SK-N-SH (cell line): ENCODE measurements at regions not wholly inside any gene's neighbourhood (a gene's known extent, or its start where the extent isn't known, plus 50 kb on each side); places are given as distances from the start of the nearest gene placed in this dataset.

ENCODE experiments used
- CTCF ChIA-PET: fragments of 300-600, 350-600 bp; formaldehyde crosslinking; extraction: SDS; loops from one replicate; lab custom pipeline; 2021; lab: Yijun Ruan, JAX
- POLR2A ChIA-PET: fragments of 350-600 bp; sonication (Branson Sonifier 250); formaldehyde crosslinking; extraction: SDS; loops from one replicate; lab custom pipeline; 2020; ENCODE audit warnings: antibody characterized with exemption, inconsistent platforms; lab: Yijun Ruan, JAX
- DNase-seq: peaks from one replicate; pipeline ENCODE4 v3.0.0; 2012
- H2AFZ ChIP-seq: fragments of 200-600 bp; sonication (generic); 2 replicates; pipeline ENCODE4 v1.8.1; 2016; ENCODE audit warnings: antibody characterized with exemption, mild to moderate bottlenecking, low read depth
- H3F3A ChIP-seq: fragments of 200-600 bp; sonication (generic); replicated peaks from 2 replicates; pipeline ENCODE3; 2016; ENCODE audit warnings: antibody characterized with exemption, mild to moderate bottlenecking; ENCODE audit not compliant: insufficient read depth
- H3K27ac ChIP-seq, 2 experiments: fragments of 200-500 bp in 1 of 2; fragments of 200-600 bp in 1 of 2; sonication (Bioruptor generic) in 1 of 2; sonication (generic), shearing (Covaris generic) in 1 of 2; 2 replicates each; pipeline versions ENCODE4 v1.5.1 to v1.6.1; 2014 to 2016; ENCODE audit warnings: low read depth in 2 of 2, inconsistent platforms in 1 of 2, low read length in 1 of 2, mild to moderate bottlenecking in 1 of 2, mixed read lengths in 1 of 2
- H3K27me3 ChIP-seq: fragments of 200-600 bp; sonication (generic), shearing (Covaris generic); 2 replicates; pipeline ENCODE4 v1.6.1; 2016; ENCODE audit warnings: mixed run types; ENCODE audit not compliant: insufficient read depth
- H3K36me3 ChIP-seq, 2 experiments: fragments of 200-500 bp in 1 of 2; fragments of 200-600 bp in 1 of 2; sonication (Bioruptor generic) in 1 of 2; sonication (generic) in 1 of 2; replicated peaks in 1 of 2; 2 replicates each; pipeline versions ENCODE3 to v1.5.1; 2014 to 2016; ENCODE audit warnings: low read length in 1 of 2, mild to moderate bottlenecking in 1 of 2; ENCODE audit not compliant: insufficient read depth in 2 of 2, control insufficient read depth in 1 of 2
- H3K4me1 ChIP-seq, 2 experiments: fragments of 200-500 bp in 1 of 2; fragments of 200-600 bp in 1 of 2; sonication (Bioruptor generic) in 1 of 2; sonication (generic), shearing (Covaris generic) in 1 of 2; 2 replicates each; pipeline versions ENCODE4 v1.5.1 to v1.6.1; 2014 to 2016; ENCODE audit warnings: low read depth in 1 of 2, low read length in 1 of 2, mixed run types in 1 of 2; ENCODE audit not compliant: insufficient read depth in 2 of 2, control insufficient read depth in 1 of 2
- H3K4me2 ChIP-seq: fragments of 200-600 bp; sonication (generic), shearing (Covaris generic); 2 replicates; pipeline ENCODE4 v1.6.1; 2017; ENCODE audit warnings: mixed run types
- H3K4me3 ChIP-seq, 2 experiments: fragments of 200-500 bp in 1 of 2; fragments of 200-600 bp in 1 of 2; sonication (Bioruptor generic) in 1 of 2; sonication (generic), shearing (Covaris generic) in 1 of 2; 2 replicates each; pipeline versions ENCODE4 v1.5.1 to v1.8.1; 2014 to 2016; ENCODE audit warnings: low read depth in 2 of 2, inconsistent platforms in 1 of 2, low read length in 1 of 2, mild to moderate bottlenecking in 1 of 2, mixed read lengths in 1 of 2, moderate library complexity in 1 of 2
- H3K79me2 ChIP-seq: fragments of 200-600 bp; sonication (generic); 2 replicates; pipeline ENCODE4 v1.8.1; 2017; ENCODE audit warnings: mild to moderate bottlenecking; ENCODE audit not compliant: insufficient read depth
- H3K9ac ChIP-seq: fragments of 200-600 bp; sonication (generic); 2 replicates; pipeline ENCODE4 v1.6.1; 2017; ENCODE audit warnings: mixed run types
- H3K9me2 ChIP-seq: fragments of 200-600 bp; sonication (generic); 2 replicates; pipeline ENCODE4 v1.6.1; 2017; ENCODE audit warnings: mixed run types
- H3K9me3 ChIP-seq: fragments of 200-600 bp; sonication (generic); 2 replicates; pipeline ENCODE4 v1.6.1; 2017; ENCODE audit warnings: mixed run types, mild to moderate bottlenecking, moderate library complexity
- H4K20me1 ChIP-seq: fragments of 200-600 bp; sonication (generic); 2 replicates; pipeline ENCODE4 v1.6.1; 2017; ENCODE audit warnings: mild to moderate bottlenecking, mixed run types; ENCODE audit not compliant: insufficient read depth
- ELF1 ChIP-seq: IDR thresholded peaks from 2 replicates; pipeline ENCODE4 v1.4.0; 2012
- EP300 ChIP-seq, 2 experiments: IDR thresholded peaks; 2 replicates each; pipeline versions ENCODE4 v1.4.0 to v1.6.1; 2012; ENCODE audit warnings: borderline replicate concordance in 1 of 2, low read depth in 1 of 2, low read length in 1 of 2
- EZH2phosphoT487 ChIP-seq: fragments of 200-600 bp; sonication (generic); IDR thresholded peaks from 2 replicates; pipeline ENCODE4 v1.6.1; 2017; ENCODE audit warnings: low read depth, mixed run types, mild to moderate bottlenecking, antibody characterized with exemption, moderate library complexity, borderline replicate concordance
- FOSL2 ChIP-seq: IDR thresholded peaks from 2 replicates; pipeline ENCODE4 v1.4.0; 2012; ENCODE audit warnings: low read depth, mild to moderate bottlenecking, moderate library complexity, borderline replicate concordance
- FOXJ3 ChIP-seq: sonication (generic); formaldehyde crosslinking; IDR thresholded peaks from 2 replicates; pipeline ENCODE4 v1.5.1; 2020; ENCODE audit warnings: mild to moderate bottlenecking, missing genetic modification reagents
- GABPA ChIP-seq: IDR thresholded peaks from 2 replicates; pipeline ENCODE4 v1.4.0; 2012; ENCODE audit warnings: low read depth, mild to moderate bottlenecking
- GATA2 ChIP-seq: sonication (generic); formaldehyde crosslinking; IDR thresholded peaks from 2 replicates; pipeline ENCODE4 v1.5.0; 2020; ENCODE audit warnings: mild to moderate bottlenecking, missing genetic modification reagents
- IRF3 ChIP-seq: fragments of 150-350 bp; IDR thresholded peaks from 2 replicates; pipeline ENCODE4 v1.6.1; 2016; ENCODE audit warnings: mild to moderate bottlenecking, low read depth, low read length
- JUND ChIP-seq: IDR thresholded peaks from 2 replicates; pipeline ENCODE4 v1.4.0; 2012
- MEF2A ChIP-seq: IDR thresholded peaks from 2 replicates; pipeline ENCODE4 v1.4.0; 2012; ENCODE audit warnings: low read depth, borderline replicate concordance
- MXI1 ChIP-seq: IDR thresholded peaks from 2 replicates; pipeline ENCODE4 v1.6.1; 2012; ENCODE audit warnings: mild to moderate bottlenecking, low read depth, low read length, improper control_type of control experiment
- PBX3 ChIP-seq: IDR thresholded peaks from 2 replicates; pipeline ENCODE4; 2012
- RCOR1 ChIP-seq: fragments of 150-350 bp; IDR thresholded peaks from 2 replicates; pipeline ENCODE4 v1.6.1; 2017; ENCODE audit warnings: antibody characterized with exemption, low read length
- RFX5 ChIP-seq: IDR thresholded peaks from 2 replicates; pipeline ENCODE4 v1.6.1; 2012; ENCODE audit warnings: mild to moderate bottlenecking, improper control_type of control experiment, low read length
- SIN3A ChIP-seq: IDR thresholded peaks from 2 replicates; pipeline ENCODE4 v1.6.1; 2012; ENCODE audit warnings: low read depth, mild to moderate bottlenecking, low read length, moderate library complexity, borderline replicate concordance
- SMC3 ChIP-seq: IDR thresholded peaks from 2 replicates; pipeline ENCODE4 v1.6.1; 2012; ENCODE audit warnings: low read depth, low read length, improper control_type of control experiment
- TEAD4 ChIP-seq: IDR thresholded peaks from 2 replicates; pipeline ENCODE4 v1.4.0; 2012; ENCODE audit warnings: mild to moderate bottlenecking, borderline replicate concordance; ENCODE audit not compliant: insufficient read depth
- USF1 ChIP-seq: IDR thresholded peaks from 2 replicates; pipeline ENCODE4 v1.4.0; 2012; ENCODE audit warnings: low read depth, borderline replicate concordance
- USF2 ChIP-seq: fragments of 150-350 bp; IDR thresholded peaks from 2 replicates; pipeline ENCODE4 v1.6.1; 2017; ENCODE audit warnings: antibody characterized with exemption, low read length, low read depth, borderline replicate concordance
- ZBTB33 ChIP-seq: IDR thresholded peaks from 2 replicates; pipeline ENCODE4 v1.4.0; 2012; ENCODE audit warnings: low read depth, borderline replicate concordance
- WGBS: methylation state at CpG from one replicate; pipeline ENCODE4 v1.1.6; 2017; ENCODE audit warnings: low lambda C conversion rate; 5-methylcytosine and 5-hydroxymethylcytosine counted together

- Histone ChIP-seq H3K4me2 (no peak overlapping the region), H3K4me1 (peaks cover 0 to 7% of the 10 kb centered on the region in 2 experiments; a peak in 1 of 4 replicates), H3K9ac (no peak overlapping the region)
- TF ChIP-seq SIN3A (no peak), FOSL2 (no peak), ZBTB33 (no peak), RFX5 (no peak), GATA2 (CRISPR knock-in tag) (no peak), GABPA (no peak), ELF1 (no peak), PBX3 (no peak), EP300 (IDR thresholded peaks at IDR 0.05; ENCODE audit: borderline replicate concordance in 1 of 2, low read depth in 1 of 2, low read length in 1 of 2) (no peak), MEF2A (no peak), IRF3 (no peak), SMC3 (no peak), FOXJ3 (CRISPR knock-in tag) (no peak), RCOR1 (no peak), TEAD4 (no peak), USF1 (no peak), USF2 (no peak), EZH2phosphoT487 (no peak), JUND (no peak), MXI1 (no peak)
- TF ChIP-seq, all 33 proteins: peak for 0
- Histone ChIP-seq H3K9me3 (no peaks in the 10 kb centered on the region), H3K79me2 (no peaks in the 10 kb centered on the region), H3K27me3 (no peaks in the 10 kb centered on the region), H2AFZ (no peak overlapping the region), H3F3A (no peaks in the 10 kb centered on the region), H3K4me3 (no peak overlapping the region), H3K9me2 (no peaks in the 10 kb centered on the region), H3K36me3 (no peaks in the 10 kb centered on the region), H4K20me1 (no peaks in the 10 kb centered on the region), H3K27ac (no peak overlapping the region)
- CTCF ChIA-PET, result no interaction called here
- POLR2A ChIA-PET, result no interaction called here
- DNase-seq, result no peak
- 9% methylated on average over 4 of the region's 4 CpGs for WGBS
Observed at GRCh38 chr2:219969508-219969907, 342.1 kb downstream of the SLC4A3 start.
